ENCODE measurements at regions not wholly inside any gene's neighbourhood (a gene's known extent, or its start where the extent isn't known, plus 50 kb on each side); places are given as distances from the start of the nearest gene placed in this dataset.

DNA sequence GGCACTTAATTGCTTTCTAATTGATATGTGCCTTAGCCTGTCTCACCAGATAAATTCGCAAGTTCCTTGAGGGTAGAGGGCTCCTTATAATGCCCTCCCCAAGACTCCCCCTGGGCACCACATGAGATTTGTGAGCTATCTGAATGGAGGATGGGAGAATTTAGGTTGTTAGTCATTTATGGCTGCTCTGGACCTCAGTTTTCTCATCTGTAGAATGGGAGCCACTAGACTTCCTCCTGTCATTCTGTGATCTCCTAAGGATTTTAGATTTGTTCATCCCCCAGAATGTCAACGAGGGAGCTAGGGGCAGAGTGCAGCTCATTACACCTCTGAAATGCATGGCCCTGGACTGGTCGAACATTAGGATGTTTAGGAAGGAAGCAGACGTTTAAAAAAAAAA is 294.6 kb downstream of the MIAT start:
- TF ChIP-seq, protein P1, sequence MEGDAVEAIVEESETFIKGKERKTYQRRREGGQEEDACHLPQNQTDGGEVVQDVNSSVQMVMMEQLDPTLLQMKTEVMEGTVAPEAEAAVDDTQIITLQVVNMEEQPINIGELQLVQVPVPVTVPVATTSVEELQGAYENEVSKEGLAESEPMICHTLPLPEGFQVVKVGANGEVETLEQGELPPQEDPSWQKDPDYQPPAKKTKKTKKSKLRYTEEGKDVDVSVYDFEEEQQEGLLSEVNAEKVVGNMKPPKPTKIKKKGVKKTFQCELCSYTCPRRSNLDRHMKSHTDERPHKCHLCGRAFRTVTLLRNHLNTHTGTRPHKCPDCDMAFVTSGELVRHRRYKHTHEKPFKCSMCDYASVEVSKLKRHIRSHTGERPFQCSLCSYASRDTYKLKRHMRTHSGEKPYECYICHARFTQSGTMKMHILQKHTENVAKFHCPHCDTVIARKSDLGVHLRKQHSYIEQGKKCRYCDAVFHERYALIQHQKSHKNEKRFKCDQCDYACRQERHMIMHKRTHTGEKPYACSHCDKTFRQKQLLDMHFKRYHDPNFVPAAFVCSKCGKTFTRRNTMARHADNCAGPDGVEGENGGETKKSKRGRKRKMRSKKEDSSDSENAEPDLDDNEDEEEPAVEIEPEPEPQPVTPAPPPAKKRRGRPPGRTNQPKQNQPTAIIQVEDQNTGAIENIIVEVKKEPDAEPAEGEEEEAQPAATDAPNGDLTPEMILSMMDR (optimal IDR thresholded peaks at IDR 0.05 in 1 of 3, IDR thresholded peaks at IDR 0.05 in 1 of 3, conservative IDR thresholded peaks at IDR 0.05 in 1 of 3; ENCODE audit: extremely low read depth in 1 of 3, insufficient read depth in 2 of 3, low read length in 3 of 3) = no peak
- no peak for TF ChIP-seq EZH2 (IDR thresholded peaks at IDR 0.05; ENCODE audit: low read length)

Measured in keratinocyte (primary cell).